ENCODE measurements at regions not wholly inside any gene's neighbourhood (a gene's known extent, or its start where the extent isn't known, plus 50 kb on each side); places are given as distances from the start of the nearest gene placed in this dataset.
"Not testable (repeated sequence)": the region's sequence is repeated elsewhere in the genome, so short reads cannot be mapped to it uniquely, and the experiment has no call there.

GRCh38 chr20:22100686-22101085, 395.2 kb downstream of the PAX1 start:
- Mint-ChIP-seq H3K36me3 (ENCODE audit: low read depth) (no peaks in the 10 kb centered on the region), H3K9me3 (peaks cover 21% of the 10 kb centered on the region), H3K4me3 (no peak overlapping the region), H3K27ac (no peak overlapping the region), H3K4me1 (ENCODE audit: low read depth) (no peaks in the 10 kb centered on the region), H3K27me3 (no peaks in the 10 kb centered on the region)

GRCh38 chr20:22099348-22099747, 393.9 kb downstream of the PAX1 start:
- Mint-ChIP-seq H3K27me3 (no peaks in the 10 kb centered on the region), H3K27ac (no peak overlapping the region), H3K9me3 (peaks cover 25% of the 10 kb centered on the region), H3K36me3 (ENCODE audit: low read depth) (no peaks in the 10 kb centered on the region), H3K4me3 (no peak overlapping the region), H3K4me1 (ENCODE audit: low read depth) (no peaks in the 10 kb centered on the region)

GRCh38 chr20:22098511-22098910, 393.0 kb downstream of the PAX1 start:
- Mint-ChIP-seq H3K27me3 (no peaks in the 10 kb centered on the region), H3K4me1 (ENCODE audit: low read depth) (no peaks in the 10 kb centered on the region), H3K4me3 (no peak overlapping the region), H3K9me3 (peaks cover 27% of the 10 kb centered on the region), H3K36me3 (ENCODE audit: low read depth) (no peaks in the 10 kb centered on the region), H3K27ac (no peak overlapping the region)

GRCh38 chr20:22093122-22093521, 387.7 kb downstream of the PAX1 start:
- peaks cover 27% of the 10 kb centered on the region for H3K9me3 Mint-ChIP-seq
- peaks cover 7% of the 10 kb centered on the region for H3K36me3 Mint-ChIP-seq (ENCODE audit: low read depth)
- no peaks in the 10 kb centered on the region for H3K4me1 Mint-ChIP-seq (ENCODE audit: low read depth)
- H3K27me3 Mint-ChIP-seq: no peaks in the 10 kb centered on the region
- H3K4me3 Mint-ChIP-seq: no peak overlapping the region
- H3K27ac Mint-ChIP-seq: no peak overlapping the region

- H3K27me3 Mint-ChIP-seq: no peaks in the 10 kb centered on the region
- H3K9me3 Mint-ChIP-seq: peaks cover 21% of the 10 kb centered on the region
- H3K27ac Mint-ChIP-seq: no peak overlapping the region
- no peak overlapping the region for H3K4me3 Mint-ChIP-seq
- H3K36me3 Mint-ChIP-seq (ENCODE audit: low read depth): peaks cover 7% of the 10 kb centered on the region
- no peaks in the 10 kb centered on the region for H3K4me1 Mint-ChIP-seq (ENCODE audit: low read depth)
Observed at GRCh38 chr20:22088882-22089281, 383.4 kb downstream of the PAX1 start.

GRCh38 chr20:22080985-22081384, 375.5 kb downstream of the PAX1 start:
- no peaks in the 10 kb centered on the region for H3K27me3 Mint-ChIP-seq
- H3K36me3 Mint-ChIP-seq (ENCODE audit: low read depth): no peaks in the 10 kb centered on the region
- H3K4me1 Mint-ChIP-seq (ENCODE audit: low read depth): no peaks in the 10 kb centered on the region
- H3K4me3 Mint-ChIP-seq: no peak overlapping the region
- no peak overlapping the region for H3K27ac Mint-ChIP-seq
- peaks cover 11% of the 10 kb centered on the region for H3K9me3 Mint-ChIP-seq

GRCh38 chr20:22074635-22075034, 369.2 kb downstream of the PAX1 start:
- no peaks in the 10 kb centered on the region for H3K4me1 Mint-ChIP-seq (ENCODE audit: low read depth)

GRCh38 chr20:22071841-22072240, 366.4 kb downstream of the PAX1 start:
- Mint-ChIP-seq H3K27me3 (no peaks in the 10 kb centered on the region), H3K27ac (no peak overlapping the region), H3K36me3 (ENCODE audit: low read depth) (no peaks in the 10 kb centered on the region), H3K4me3 (no peak overlapping the region), H3K4me1 (ENCODE audit: low read depth) (no peaks in the 10 kb centered on the region), H3K9me3 (no peaks in the 10 kb centered on the region)

More at GRCh38 chr20:22074635-22075034, 369.2 kb downstream of the PAX1 start:
- Mint-ChIP-seq H3K9me3 (no peaks in the 10 kb centered on the region), H3K27me3 (no peaks in the 10 kb centered on the region), H3K4me3 (no peak overlapping the region), H3K27ac (no peak overlapping the region), H3K36me3 (ENCODE audit: low read depth) (no peaks in the 10 kb centered on the region)

GRCh38 chr20:22070610-22071058, 365.2 kb downstream of the PAX1 start:
- no peaks in the 10 kb centered on the region for H3K36me3 Mint-ChIP-seq (ENCODE audit: low read depth)
- H3K27ac Mint-ChIP-seq: no peak overlapping the region
- H3K4me1 Mint-ChIP-seq (ENCODE audit: low read depth): no peaks in the 10 kb centered on the region
- H3K27me3 Mint-ChIP-seq: no peaks in the 10 kb centered on the region
- no peak overlapping the region for H3K4me3 Mint-ChIP-seq
- peaks cover 3% of the 10 kb centered on the region for H3K9me3 Mint-ChIP-seq

GRCh38 chr20:22063753-22064152, 358.3 kb downstream of the PAX1 start:
- no peaks in the 10 kb centered on the region for H3K27me3 Mint-ChIP-seq
- H3K36me3 Mint-ChIP-seq (ENCODE audit: low read depth): no peaks in the 10 kb centered on the region
- peaks cover 20% of the 10 kb centered on the region for H3K9me3 Mint-ChIP-seq
- H3K4me3 Mint-ChIP-seq: no peak overlapping the region
- no peak overlapping the region for H3K27ac Mint-ChIP-seq
- no peaks in the 10 kb centered on the region for H3K4me1 Mint-ChIP-seq (ENCODE audit: low read depth)

GRCh38 chr20:22062874-22063273, 357.4 kb downstream of the PAX1 start:
- peaks cover 20% of the 10 kb centered on the region for H3K9me3 Mint-ChIP-seq
- H3K4me3 Mint-ChIP-seq: no peak overlapping the region
- H3K36me3 Mint-ChIP-seq (ENCODE audit: low read depth): no peaks in the 10 kb centered on the region
- no peak overlapping the region for H3K27ac Mint-ChIP-seq
- no peaks in the 10 kb centered on the region for H3K4me1 Mint-ChIP-seq (ENCODE audit: low read depth)
- H3K27me3 Mint-ChIP-seq: no peaks in the 10 kb centered on the region

GRCh38 chr20:22060610-22061009, 355.1 kb downstream of the PAX1 start:
- no peak overlapping the region for H3K4me3 Mint-ChIP-seq
- no peak overlapping the region for H3K27ac Mint-ChIP-seq
- H3K9me3 Mint-ChIP-seq: peaks cover 22% of the 10 kb centered on the region
- no peaks in the 10 kb centered on the region for H3K4me1 Mint-ChIP-seq (ENCODE audit: low read depth)
- H3K36me3 Mint-ChIP-seq (ENCODE audit: low read depth): no peaks in the 10 kb centered on the region
- no peaks in the 10 kb centered on the region for H3K27me3 Mint-ChIP-seq

- no peak overlapping the region for H3K4me3 Mint-ChIP-seq
- no peaks in the 10 kb centered on the region for H3K36me3 Mint-ChIP-seq (ENCODE audit: low read depth)
- peaks cover 19% of the 10 kb centered on the region for H3K9me3 Mint-ChIP-seq
Observed at GRCh38 chr20:22058746-22059145, 353.3 kb downstream of the PAX1 start.

GRCh38 chr20:22055981-22056380, 350.5 kb downstream of the PAX1 start:
- no peak overlapping the region for H3K27ac Mint-ChIP-seq
- no peaks in the 10 kb centered on the region for H3K36me3 Mint-ChIP-seq (ENCODE audit: low read depth)
- H3K9me3 Mint-ChIP-seq: peaks cover 20% of the 10 kb centered on the region
- H3K4me3 Mint-ChIP-seq: no peak overlapping the region
- no peaks in the 10 kb centered on the region for H3K27me3 Mint-ChIP-seq
- H3K4me1 Mint-ChIP-seq (ENCODE audit: low read depth): no peaks in the 10 kb centered on the region

More at GRCh38 chr20:22058746-22059145, 353.3 kb downstream of the PAX1 start:
- H3K4me1 Mint-ChIP-seq (ENCODE audit: low read depth): no peaks in the 10 kb centered on the region
- H3K27ac Mint-ChIP-seq: no peak overlapping the region
- no peaks in the 10 kb centered on the region for H3K27me3 Mint-ChIP-seq

- Mint-ChIP-seq H3K4me1 (ENCODE audit: low read depth) (no peaks in the 10 kb centered on the region), H3K27ac (no peak overlapping the region), H3K27me3 (no peaks in the 10 kb centered on the region)
Observed at GRCh38 chr20:22052025-22052650, 346.7 kb downstream of the PAX1 start.

GRCh38 chr20:22045956-22046507, 340.6 kb downstream of the PAX1 start:
- not testable (repeated sequence) for H3K4me1 Mint-ChIP-seq (ENCODE audit: low read depth); H3K27ac Mint-ChIP-seq; H3K36me3 Mint-ChIP-seq (ENCODE audit: low read depth); H3K9me3 Mint-ChIP-seq; H3K27me3 Mint-ChIP-seq; H3K4me3 Mint-ChIP-seq

More at GRCh38 chr20:22052025-22052650, 346.7 kb downstream of the PAX1 start:
- H3K36me3 Mint-ChIP-seq (ENCODE audit: low read depth): no peaks in the 10 kb centered on the region
- H3K9me3 Mint-ChIP-seq: peaks cover 14% of the 10 kb centered on the region
- no peak overlapping the region for H3K4me3 Mint-ChIP-seq

Data from stimulated activated naive CD8-positive, alpha-beta T cell treated with anti-CD3 and anti-CD28 coated beads, Interleukin-15, Interleukin-2, amounts not matched to agents 100 ng/mL and 50 ng/mL, for 24 hours (primary cell).